Karpas-422 (cell line): ENCODE measurements at regions not wholly inside any gene's neighbourhood (a gene's known extent, or its start where the extent isn't known, plus 50 kb on each side); places are given as distances from the start of the nearest gene placed in this dataset.
"Not testable (repeated sequence)": the region's sequence is repeated elsewhere in the genome, so short reads cannot be mapped to it uniquely, and the experiment has no call there.

Experiments used
- DNase-seq: peaks from one replicate; pipeline ENCODE4 v3.0.0-alpha.2; 2015
- H2AFZ ChIP-seq: fragments of 200-600 bp; sonication (generic); 2 replicates; pipeline ENCODE4 v1.6.1; 2014; ENCODE audit warnings: antibody characterized with exemption, low read length, mixed read lengths
- H3K27ac ChIP-seq: fragments of 200-600 bp; sonication (generic); 2 replicates; pipeline ENCODE4 v1.5.1; 2014; ENCODE audit warnings: mild to moderate bottlenecking, low read length, moderate library complexity
- H3K27me3 ChIP-seq: fragments of 200-600 bp; sonication (generic); 2 replicates; pipeline ENCODE4 v1.6.1; 2014; ENCODE audit warnings: low read length, mixed read lengths
- H3K36me3 ChIP-seq: fragments of 200-600 bp; sonication (generic); 2 replicates; pipeline ENCODE4 v1.6.1; 2014; ENCODE audit warnings: low read length, mixed read lengths; ENCODE audit not compliant: insufficient read depth
- H3K4me1 ChIP-seq: fragments of 200-600 bp; sonication (generic); 2 replicates; pipeline ENCODE4 v1.6.1; 2014; ENCODE audit warnings: mild to moderate bottlenecking, low read length, mixed read lengths
- H3K4me2 ChIP-seq: fragments of 200-600 bp; sonication (generic); 2 replicates; pipeline ENCODE4 v1.6.1; 2014; ENCODE audit warnings: low read length, low read depth, mild to moderate bottlenecking; ENCODE audit not compliant: poor library complexity, severe bottlenecking
- H3K4me3 ChIP-seq: fragments of 200-600 bp; sonication (generic); 2 replicates; pipeline ENCODE4 v1.5.1; 2014; ENCODE audit warnings: mild to moderate bottlenecking, antibody characterized with exemption, low read length, mixed read lengths
- H3K79me2 ChIP-seq: fragments of 200-600 bp; sonication (generic); 2 replicates; pipeline ENCODE4 v1.6.1; 2014; ENCODE audit warnings: mild to moderate bottlenecking, low read length, mixed read lengths
- H3K9ac ChIP-seq: fragments of 200-600 bp; sonication (generic); 2 replicates; pipeline ENCODE4 v1.6.0; 2014; ENCODE audit warnings: low read length
- H3K9me2 ChIP-seq: fragments of 200-600 bp; sonication (generic), shearing (Covaris generic); replicated peaks from 2 replicates; pipeline ENCODE4 v1.6.0; 2014; ENCODE audit warnings: mild to moderate bottlenecking, low read length, moderate library complexity; ENCODE audit not compliant: insufficient read depth
- H3K9me3 ChIP-seq: fragments of 300-700, 200-600 bp; sonication (generic); 2 replicates; pipeline ENCODE4 v1.6.1; 2014; ENCODE audit warnings: low read length, mixed read lengths
- H4K20me1 ChIP-seq: fragments of 200-600 bp; sonication (generic); 2 replicates; pipeline ENCODE4 v1.6.1; 2014; ENCODE audit warnings: mild to moderate bottlenecking, antibody characterized with exemption, low read length, low read depth; ENCODE audit not compliant: insufficient read depth

- no peaks in the 10 kb centered on the region for H4K20me1 ChIP-seq
- no peaks in the 10 kb centered on the region for H3K9me3 ChIP-seq
- no peak for DNase-seq
- H3K4me1 ChIP-seq = peaks cover 18% of the 10 kb centered on the region
- H3K9ac ChIP-seq = no peak overlapping the region
- H3K79me2 ChIP-seq = no peaks in the 10 kb centered on the region
- no peaks in the 10 kb centered on the region for H3K36me3 ChIP-seq
- no peaks in the 10 kb centered on the region for H3K27me3 ChIP-seq
- no peak overlapping the region for H3K4me3 ChIP-seq
- no peaks in the 10 kb centered on the region for H3K9me2 ChIP-seq
- H3K27ac ChIP-seq = no peak overlapping the region
- no peak overlapping the region for H3K4me2 ChIP-seq
- no peak overlapping the region for H2AFZ ChIP-seq
Observed at GRCh38 chr10:44260286-44260928, 124.5 kb downstream of the CXCL12 start.

GRCh38 chr10:44259090-44259874 is 125.6 kb downstream of the CXCL12 start:
- Histone ChIP-seq H3K36me3 (no peaks in the 10 kb centered on the region), H3K9ac (no peak overlapping the region), H3K9me2 (no peaks in the 10 kb centered on the region), H2AFZ (no peak overlapping the region), H3K27me3 (no peaks in the 10 kb centered on the region), H3K4me1 (peaks cover 16% of the 10 kb centered on the region), H3K9me3 (no peaks in the 10 kb centered on the region), H4K20me1 (no peaks in the 10 kb centered on the region), H3K79me2 (no peaks in the 10 kb centered on the region), H3K4me3 (no peak overlapping the region), H3K27ac (no peak overlapping the region), H3K4me2 (no peak overlapping the region)
- no peak for DNase-seq

- H3K79me2 ChIP-seq = no peaks in the 10 kb centered on the region
- no peak overlapping the region for H3K27ac ChIP-seq
- no peak overlapping the region for H2AFZ ChIP-seq
- no peak overlapping the region for H3K9ac ChIP-seq
- no peaks in the 10 kb centered on the region for H3K9me2 ChIP-seq
- no peak for DNase-seq
- H3K27me3 ChIP-seq = no peaks in the 10 kb centered on the region
- no peaks in the 10 kb centered on the region for H4K20me1 ChIP-seq
- no peaks in the 10 kb centered on the region for H3K9me3 ChIP-seq
- H3K4me1 ChIP-seq = peaks cover 8% of the 10 kb centered on the region
- no peak overlapping the region for H3K4me3 ChIP-seq
- no peaks in the 10 kb centered on the region for H3K36me3 ChIP-seq
- no peak overlapping the region for H3K4me2 ChIP-seq
Observed at GRCh38 chr10:44258460-44259089, 126.3 kb downstream of the CXCL12 start.

GRCh38 chr10:44258019-44258418 is 126.9 kb downstream of the CXCL12 start:
- no peaks in the 10 kb centered on the region for H3K79me2 ChIP-seq
- H3K27ac ChIP-seq = no peak overlapping the region
- H2AFZ ChIP-seq = no peak overlapping the region
- no peak for DNase-seq
- 0 out of 2 replicates have a peak, but pooled peaks cover 4% of the 10 kb centered on the region for H3K4me1 ChIP-seq
- H3K9me3 ChIP-seq = no peaks in the 10 kb centered on the region
- no peaks in the 10 kb centered on the region for H3K36me3 ChIP-seq
- no peaks in the 10 kb centered on the region for H3K27me3 ChIP-seq
- no peak overlapping the region for H3K4me3 ChIP-seq
- no peak overlapping the region for H3K4me2 ChIP-seq
- no peaks in the 10 kb centered on the region for H4K20me1 ChIP-seq
- no peaks in the 10 kb centered on the region for H3K9me2 ChIP-seq
- H3K9ac ChIP-seq = no peak overlapping the region

- Histone ChIP-seq H3K4me1 (no peaks in the 10 kb centered on the region), H4K20me1 (no peaks in the 10 kb centered on the region), H3K27ac (no peak overlapping the region), H3K4me3 (no peak overlapping the region), H3K9ac (no peak overlapping the region), H3K9me2 (no peaks in the 10 kb centered on the region), H3K4me2 (no peak overlapping the region), H3K27me3 (no peaks in the 10 kb centered on the region), H3K9me3 (no peaks in the 10 kb centered on the region), H2AFZ (no peak overlapping the region), H3K36me3 (no peaks in the 10 kb centered on the region), H3K79me2 (no peaks in the 10 kb centered on the region)
- no peak for DNase-seq
Observed at GRCh38 chr10:44253769-44254462, 131.0 kb downstream of the CXCL12 start.

GRCh38 chr10:44252631-44253030 is 132.3 kb downstream of the CXCL12 start:
- H3K9ac ChIP-seq, H3K27me3 ChIP-seq, H3K4me3 ChIP-seq, DNase-seq, H3K27ac ChIP-seq, H3K4me2 ChIP-seq, H3K36me3 ChIP-seq, H3K9me2 ChIP-seq, H4K20me1 ChIP-seq, H3K79me2 ChIP-seq, H3K9me3 ChIP-seq, H2AFZ ChIP-seq, H3K4me1 ChIP-seq: not testable (repeated sequence)

- DNase-seq = not testable (repeated sequence)
Observed at GRCh38 chr10:44249933-44250332, 135.0 kb downstream of the CXCL12 start.

GRCh38 chr10:44249490-44249889 is 135.4 kb downstream of the CXCL12 start:
- Histone ChIP-seq H3K9me2 (no peaks in the 10 kb centered on the region), H4K20me1 (no peaks in the 10 kb centered on the region), H3K9ac (no peak overlapping the region), H2AFZ (no peak overlapping the region), H3K27ac (no peak overlapping the region), H3K9me3 (no peaks in the 10 kb centered on the region), H3K27me3 (no peaks in the 10 kb centered on the region), H3K36me3 (no peaks in the 10 kb centered on the region), H3K79me2 (no peaks in the 10 kb centered on the region), H3K4me2 (no peak overlapping the region), H3K4me3 (no peak overlapping the region), H3K4me1 (no peaks in the 10 kb centered on the region)
- DNase-seq = no peak

More at GRCh38 chr10:44249933-44250332, 135.0 kb downstream of the CXCL12 start:
- not testable (repeated sequence) for H2AFZ ChIP-seq, H3K27me3 ChIP-seq, H3K9me2 ChIP-seq, H4K20me1 ChIP-seq, H3K4me1 ChIP-seq, H3K79me2 ChIP-seq, H3K4me3 ChIP-seq, H3K4me2 ChIP-seq, H3K9me3 ChIP-seq, H3K27ac ChIP-seq, H3K36me3 ChIP-seq, H3K9ac ChIP-seq
